HuH-7.5 (cell line): ENCODE measurements at regions not wholly inside any gene's neighbourhood (a gene's known extent, or its start where the extent isn't known, plus 50 kb on each side); places are given as distances from the start of the nearest gene placed in this dataset.

Experiments
- DNase-seq: peaks from one replicate; pipeline ENCODE4 v3.0.0; 2011; ENCODE audit warnings: low spot score

DNA sequence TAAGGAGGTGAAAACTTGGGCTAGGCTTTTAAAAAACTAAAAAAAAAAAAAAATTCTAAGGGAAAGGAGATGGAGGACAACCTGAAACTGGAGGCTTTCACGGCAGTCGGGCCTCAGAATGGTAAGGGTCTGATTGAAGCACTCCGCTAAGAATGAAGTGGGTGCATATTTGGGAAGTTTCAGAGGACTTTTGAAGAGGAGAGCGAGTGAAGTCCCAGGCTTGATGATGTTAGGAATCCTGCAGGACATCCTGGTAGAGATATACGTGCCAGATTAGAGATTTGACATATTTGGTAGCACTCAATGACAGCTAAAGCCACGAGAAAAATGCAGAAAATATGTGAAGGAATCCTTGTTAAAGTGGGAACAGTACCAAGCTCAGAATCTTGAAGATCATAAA is 186.2 kb downstream of the SNAPC1 start:
- no peak for DNase-seq

DNA sequence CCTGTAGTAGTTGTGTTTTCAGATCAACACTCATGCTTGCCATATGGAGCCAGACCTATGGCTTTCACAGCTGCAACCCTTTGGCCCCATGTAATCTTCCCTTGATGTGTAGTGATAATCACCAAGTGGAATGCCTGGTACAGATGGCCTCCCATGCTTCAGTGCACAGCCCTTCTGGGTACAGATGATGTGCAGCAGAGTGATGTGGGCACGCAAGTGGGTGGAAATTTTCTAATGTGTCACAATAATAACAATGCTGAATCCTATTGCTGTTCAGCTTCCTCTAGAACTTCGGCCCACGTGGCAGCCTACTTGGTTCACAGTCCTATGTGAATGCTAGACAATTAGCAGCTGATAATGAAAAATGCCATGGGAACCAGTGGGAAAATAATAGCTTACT is 188.1 kb downstream of the SNAPC1 start:
- no peak for DNase-seq

DNA sequence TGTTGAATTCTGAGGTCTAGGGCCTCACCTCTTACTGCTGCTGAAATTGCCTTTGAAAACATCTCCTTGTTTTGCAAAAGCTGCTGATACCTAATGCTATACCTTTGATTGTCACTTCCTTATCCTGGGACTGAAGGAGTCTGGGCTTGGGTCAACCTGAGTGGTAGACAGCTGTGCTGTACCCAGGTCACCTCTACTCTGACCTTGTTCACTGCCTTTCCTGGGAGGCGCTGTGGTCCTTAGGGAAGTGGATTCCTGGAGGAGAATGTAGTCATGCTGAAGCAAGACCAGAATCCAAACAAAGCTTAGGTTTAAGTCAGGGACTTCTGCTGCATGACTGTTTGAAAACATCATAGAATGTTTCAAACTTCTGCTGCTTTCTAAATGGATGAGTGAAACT is 191.4 kb downstream of the SNAPC1 start:
- DNase-seq = no peak

DNA sequence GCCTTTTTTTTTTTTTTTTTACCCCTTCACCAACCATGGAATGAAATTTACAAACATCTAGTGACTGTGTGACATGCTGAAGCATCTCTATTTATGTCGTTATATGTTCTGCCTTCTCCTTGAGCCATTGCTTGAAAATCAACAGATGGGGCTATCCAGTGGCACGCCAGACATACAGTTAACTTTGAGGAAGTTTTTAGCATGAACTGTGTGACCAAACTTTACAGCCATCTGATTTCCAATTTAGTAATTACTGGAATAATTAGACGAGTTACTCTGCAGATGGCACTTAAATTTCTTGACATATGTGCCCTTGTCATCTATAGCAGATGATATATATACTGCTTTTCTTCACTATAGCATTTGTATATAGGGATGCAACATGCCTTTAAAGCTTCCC is 192.1 kb downstream of the SNAPC1 start:
- DNase-seq = no peak

DNA sequence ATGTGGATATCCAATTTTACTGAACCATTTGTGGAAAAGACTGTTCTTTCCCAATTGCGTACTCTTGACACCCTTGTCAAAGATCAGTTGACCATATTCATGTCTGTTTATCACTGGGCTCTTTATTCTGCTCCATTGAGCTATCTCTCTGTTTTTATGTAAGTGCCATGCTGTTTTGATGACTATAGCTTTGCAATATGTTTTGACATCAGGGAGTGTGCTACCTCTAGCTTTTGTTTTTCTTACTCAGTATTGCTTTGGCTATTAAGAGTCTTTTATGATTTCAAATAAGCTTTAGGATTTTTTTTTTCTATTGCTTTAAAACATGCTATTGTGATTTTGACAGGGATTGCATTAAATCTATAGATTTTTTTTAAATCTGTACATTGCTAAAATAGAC is 194.3 kb downstream of the SNAPC1 start:
- no peak for DNase-seq

DNA sequence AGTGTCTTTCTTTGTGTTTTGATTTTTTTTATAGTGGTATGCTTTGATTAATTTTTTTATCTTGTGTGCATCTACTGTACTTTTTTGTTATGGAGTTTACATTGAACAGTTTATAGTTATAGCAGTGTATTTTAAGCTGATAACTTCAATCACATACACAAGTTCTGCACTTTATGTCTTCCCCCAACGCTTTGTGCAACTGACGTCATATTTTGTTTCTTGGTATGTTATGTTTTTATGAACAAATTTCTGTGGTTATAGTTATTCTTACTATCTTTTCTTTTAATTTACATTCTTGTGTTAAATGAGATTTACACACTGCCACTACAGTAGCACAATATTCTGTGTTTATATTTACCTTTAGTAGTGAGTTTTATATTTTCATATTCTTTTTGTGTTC is 197.1 kb downstream of the SNAPC1 start:
- DNase-seq = no peak

DNA sequence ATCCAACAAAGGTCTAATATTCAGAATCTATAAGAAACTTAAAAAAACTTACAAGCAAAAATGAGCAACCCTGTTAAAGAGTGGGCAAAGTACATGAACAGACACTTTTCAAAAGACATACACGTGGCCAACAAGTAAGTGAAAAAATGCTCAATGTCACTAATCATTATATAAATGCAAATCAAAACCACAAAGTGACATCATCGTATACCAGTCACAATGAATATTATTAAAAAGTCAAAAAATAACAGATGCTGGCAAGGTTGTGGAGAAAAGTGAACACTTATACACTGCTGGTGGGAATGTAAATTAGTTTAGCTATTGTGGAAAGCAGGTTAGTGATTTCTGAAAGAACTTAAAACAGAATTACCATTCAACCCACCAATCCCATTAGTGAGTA is 199.1 kb downstream of the SNAPC1 start:
- no peak for DNase-seq

DNA sequence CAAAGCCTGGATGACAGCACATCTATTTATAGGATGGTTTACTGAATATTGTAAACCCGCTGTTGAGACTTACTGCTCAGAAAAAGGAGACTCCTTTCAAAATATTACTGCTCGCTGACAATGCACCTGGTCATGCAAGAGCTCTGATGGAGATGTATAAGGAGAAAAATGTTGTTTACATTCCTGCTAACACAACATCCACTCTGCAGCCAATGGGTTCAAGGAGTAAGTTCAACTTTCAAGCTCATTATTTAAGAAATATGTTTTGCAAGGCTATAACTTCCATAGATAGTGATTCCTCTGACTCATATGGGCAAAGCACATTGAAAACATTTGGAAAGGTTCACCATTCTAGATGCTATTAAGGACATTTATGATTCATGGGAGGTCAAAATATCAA is 201.7 kb downstream of the SNAPC1 start:
- DNase-seq = no peak

DNA sequence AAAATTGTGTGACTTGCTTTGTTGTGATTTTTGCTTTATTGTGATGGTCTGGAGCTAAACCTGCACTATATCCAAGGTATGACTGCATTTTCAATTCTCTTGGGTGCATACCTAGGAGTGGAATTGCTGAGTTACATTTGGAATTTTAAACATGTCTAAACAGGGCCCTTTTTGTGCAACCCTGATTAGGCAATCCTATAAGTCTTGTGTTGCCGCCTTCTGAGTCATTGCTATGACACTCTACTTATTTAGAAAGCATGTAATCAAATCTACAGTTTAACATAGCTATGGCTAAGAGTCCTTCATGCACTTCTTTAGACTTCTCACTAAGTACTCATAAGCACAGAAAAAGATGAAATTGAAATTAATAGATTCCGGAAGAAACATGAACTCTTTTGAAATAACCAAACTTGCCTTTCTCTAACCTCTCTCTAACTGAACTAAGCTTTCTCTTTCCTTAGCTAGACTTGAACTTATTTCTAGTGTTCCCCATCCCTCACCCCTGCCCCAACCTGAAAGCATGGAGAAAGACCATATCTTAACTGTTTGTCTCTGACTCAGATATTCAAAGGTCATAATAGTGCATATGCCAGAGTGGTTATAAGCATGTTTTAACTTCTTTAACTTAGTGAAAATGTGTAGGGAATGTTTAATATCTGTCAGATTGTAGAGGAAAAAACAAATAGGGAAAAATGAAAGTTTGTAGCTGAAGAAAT is 203.0 kb downstream of the SNAPC1 start:
- no peak for DNase-seq

DNA sequence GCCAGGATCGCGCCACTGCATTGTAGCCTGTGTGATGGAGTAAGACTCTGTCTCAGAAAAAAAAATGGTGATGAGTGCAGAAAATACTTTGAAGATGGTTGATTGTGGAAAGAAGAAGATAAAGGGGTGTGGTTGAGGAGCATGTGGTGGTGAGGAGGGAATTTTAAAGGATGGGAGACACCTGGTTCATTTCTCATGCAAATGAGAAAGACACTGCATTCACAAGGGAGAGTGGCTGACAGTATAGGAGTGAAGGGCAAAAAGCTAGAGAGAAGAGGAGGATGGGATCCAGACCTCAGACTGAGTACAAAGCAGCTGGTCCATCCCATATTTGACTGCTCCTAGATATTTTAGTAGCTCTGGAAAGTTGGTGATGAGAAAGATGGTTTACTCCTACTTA is 206.0 kb downstream of the SNAPC1 start:
- no peak for DNase-seq

DNA sequence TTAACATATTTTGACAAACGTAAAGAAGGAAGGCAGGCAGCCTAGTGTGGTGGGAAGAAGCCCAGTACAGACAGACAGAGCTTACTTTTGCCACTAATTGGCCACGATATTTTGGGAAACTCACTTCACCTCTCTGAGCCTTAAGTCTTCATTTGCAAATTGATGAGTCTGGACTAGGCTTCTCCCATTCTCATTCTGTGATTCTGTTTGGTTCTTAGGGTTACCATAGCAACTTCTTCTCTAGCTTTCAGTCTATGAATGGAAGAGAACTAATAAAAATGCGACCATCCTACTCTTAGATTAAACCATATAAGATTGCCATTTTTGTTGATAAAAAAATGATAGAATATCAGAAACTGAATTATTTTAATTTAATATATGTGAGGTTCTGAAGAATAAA is 210.5 kb downstream of the SNAPC1 start:
- DNase-seq = no peak

DNA sequence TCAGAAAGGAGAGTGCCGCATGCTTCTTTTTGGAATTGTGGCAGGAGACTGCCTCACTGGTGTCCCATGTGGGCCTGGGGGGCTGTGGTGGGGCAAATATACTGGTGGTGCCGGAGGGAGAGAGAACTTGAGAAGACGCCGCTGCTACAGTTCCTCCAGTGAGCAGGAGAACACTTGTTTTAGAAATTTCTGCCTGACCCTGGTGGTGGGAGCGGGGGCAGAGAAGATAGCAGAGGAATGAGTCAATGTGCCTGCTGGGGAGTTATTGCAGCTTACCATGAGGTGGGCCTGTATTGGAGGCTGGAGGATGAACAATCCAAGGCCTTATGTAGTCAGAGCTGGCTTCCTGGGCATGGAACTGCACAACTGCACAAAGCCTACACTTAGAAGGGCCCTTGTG is 211.8 kb downstream of the SNAPC1 start:
- DNase-seq = no peak

DNA sequence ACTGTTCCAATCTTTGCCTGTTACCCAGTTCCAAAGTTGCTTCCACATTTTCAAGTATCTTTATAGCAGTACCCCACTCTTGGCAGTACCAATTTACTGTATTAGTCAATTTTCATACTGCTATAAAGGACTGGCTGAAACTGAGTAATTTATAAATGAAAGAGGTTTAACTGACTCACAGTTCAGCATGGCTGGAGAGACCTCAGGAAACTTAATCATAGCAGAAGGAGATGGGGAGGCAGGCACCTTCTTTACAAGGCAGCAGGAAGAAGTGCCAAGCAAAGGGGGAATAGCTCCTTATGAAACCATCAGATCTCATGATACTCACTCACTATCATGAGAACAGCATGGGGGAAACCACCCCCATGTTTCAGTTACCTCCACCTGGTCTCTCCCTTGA is 215.0 kb downstream of the SNAPC1 start:
- no peak for DNase-seq

DNA sequence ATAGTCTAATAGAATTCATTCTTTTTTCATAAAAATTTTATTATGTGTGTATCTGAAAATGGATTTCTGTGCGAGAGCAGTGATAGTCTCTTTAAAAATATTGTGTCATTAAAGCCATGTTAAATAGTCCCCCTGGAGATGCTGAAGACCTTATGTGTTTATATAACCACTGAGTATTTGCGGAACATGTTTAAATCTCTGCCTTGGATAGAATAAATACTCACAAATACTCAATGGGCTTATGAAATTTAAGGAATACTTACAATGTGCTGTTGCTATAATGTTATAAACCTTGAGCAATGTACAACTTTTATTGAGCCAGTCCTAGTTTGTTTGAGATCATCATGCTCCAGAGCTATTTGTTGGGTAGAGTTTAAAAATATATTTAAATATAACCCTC is 226.0 kb downstream of the SNAPC1 start:
- DNase-seq = no peak

DNA sequence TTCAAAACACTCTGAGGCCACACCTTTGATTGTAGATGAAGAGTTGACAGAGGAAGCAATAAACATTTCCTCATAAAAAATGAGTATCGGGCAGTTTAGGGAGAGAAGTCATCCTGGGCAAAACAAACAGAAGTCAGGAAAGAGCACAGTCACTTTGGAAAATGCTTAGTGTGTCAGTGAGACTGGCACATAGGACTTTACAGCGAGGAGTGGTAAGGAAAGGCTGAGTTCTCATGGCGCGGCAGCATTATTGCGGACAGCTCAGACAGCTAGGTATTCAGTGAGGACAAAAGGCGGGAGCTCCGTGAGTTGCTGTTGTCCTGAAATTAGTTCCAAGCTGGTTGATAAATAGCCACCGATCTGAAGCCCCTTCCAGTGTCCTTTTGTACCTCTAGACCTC is 229.9 kb downstream of the SNAPC1 start:
- no peak for DNase-seq

DNA sequence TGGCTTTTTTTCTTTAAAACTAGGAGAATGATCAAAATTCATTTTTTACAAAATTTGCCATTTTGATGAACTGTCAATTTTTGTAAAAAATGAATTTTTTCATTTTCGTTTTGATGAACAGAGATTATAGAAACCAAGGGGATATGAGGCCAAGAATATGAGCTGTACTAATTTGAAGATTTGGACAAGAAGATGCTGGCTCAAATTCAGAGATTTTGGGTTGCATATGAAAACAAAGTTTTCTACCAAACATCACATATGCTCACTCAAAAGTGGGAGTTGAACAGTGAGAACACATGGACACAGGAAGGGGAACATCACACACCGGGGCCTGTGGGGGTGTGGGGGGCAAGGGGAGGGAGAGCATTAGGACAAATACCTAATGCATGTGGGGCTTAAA is 230.7 kb downstream of the SNAPC1 start:
- no peak for DNase-seq

DNA sequence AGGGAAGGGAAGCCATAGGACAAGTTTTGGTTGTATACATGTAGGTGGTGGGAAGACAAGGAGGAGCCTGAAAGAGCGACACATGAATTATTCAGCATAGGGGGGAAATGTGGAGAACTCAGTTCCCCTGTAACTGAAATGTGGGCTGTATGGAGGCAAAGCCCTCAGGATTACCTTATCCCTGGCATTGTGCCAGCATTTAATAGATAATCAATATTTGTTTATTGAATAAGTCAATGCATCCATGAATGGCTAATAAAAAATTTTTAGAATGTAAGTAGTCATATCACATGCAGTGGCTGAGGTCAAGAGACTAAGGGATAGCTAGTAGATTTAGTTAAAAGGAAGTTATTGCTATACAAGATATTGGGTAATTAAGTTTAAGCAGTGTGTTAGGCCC is 232.4 kb downstream of the SNAPC1 start:
- no peak for DNase-seq

DNA sequence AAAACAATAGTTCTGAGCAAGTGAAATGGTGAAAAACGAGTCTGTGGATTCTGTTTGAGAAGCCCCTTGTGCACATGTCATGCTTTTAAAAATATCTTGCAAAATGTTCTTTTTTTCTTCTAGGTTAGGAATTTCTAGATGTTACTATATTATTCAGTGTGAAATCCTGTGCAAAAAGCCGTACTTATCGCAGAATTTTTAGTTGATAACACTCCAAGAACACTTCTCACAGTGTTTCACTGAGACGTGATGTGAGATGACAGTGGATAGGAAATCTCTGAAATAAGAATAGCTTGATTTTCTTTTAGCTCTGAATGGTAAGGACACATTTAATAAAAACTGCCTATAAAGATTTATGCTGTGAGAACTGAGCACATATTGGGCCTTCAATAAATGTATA is 234.5 kb downstream of the SNAPC1 start:
- DNase-seq = no peak

DNA sequence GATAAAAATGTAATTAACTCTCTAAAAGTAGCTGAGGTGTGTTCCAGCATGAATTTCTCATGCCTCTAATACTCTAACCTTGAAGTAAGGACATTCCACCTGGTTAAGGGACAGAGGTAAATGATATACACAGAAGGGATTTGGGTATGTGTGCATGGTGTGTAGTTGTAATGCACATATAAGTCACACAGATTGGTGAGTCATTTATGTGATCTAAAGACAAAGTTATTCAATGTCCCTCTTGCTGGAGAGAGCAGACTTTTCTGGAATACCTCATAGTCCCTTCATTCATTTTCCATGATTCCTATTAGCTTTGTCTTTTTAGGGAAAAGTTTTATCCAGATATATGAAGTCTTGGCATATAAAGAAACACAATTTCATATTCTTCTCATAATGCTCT is 234.9 kb downstream of the SNAPC1 start:
- no peak for DNase-seq

DNA sequence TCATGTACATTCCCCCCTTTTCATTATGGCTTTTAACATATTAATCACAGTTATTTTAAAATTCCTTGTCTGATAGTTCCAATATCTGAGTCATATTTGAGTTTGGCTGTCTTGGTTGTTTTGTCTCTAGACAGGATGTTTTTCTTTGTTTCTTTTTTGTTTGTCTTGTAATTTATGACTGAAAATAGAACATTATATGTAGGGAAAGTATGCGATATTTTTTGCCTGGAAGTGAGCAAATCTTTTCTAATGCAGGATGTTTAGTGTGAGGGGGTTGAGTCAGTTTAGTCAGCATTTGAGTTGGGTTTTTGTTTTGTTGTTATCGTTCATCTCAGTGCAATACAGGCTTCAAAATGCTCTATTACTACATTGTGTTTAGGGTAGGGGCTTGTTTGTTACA is 239.7 kb downstream of the SNAPC1 start:
- DNase-seq = no peak

DNA sequence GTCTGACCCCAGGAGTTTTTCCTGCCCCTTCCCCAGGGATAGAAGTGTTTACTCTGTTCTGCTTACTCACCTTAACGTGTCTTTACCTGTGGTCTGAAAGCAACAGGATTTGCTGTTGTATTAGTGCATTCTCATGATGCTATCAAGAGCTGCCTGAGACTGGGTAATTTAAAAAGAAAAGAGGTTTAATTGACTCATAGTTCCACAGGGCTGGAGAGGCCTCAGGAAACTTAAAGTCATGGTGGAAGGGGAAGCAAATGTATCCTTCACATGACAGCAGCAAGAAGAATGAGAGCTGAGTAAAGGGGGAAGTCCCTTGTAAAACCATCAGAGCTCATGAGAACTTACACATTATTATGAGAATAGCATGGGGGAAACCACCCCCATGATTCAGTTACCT is 240.4 kb downstream of the SNAPC1 start:
- DNase-seq = no peak

DNA sequence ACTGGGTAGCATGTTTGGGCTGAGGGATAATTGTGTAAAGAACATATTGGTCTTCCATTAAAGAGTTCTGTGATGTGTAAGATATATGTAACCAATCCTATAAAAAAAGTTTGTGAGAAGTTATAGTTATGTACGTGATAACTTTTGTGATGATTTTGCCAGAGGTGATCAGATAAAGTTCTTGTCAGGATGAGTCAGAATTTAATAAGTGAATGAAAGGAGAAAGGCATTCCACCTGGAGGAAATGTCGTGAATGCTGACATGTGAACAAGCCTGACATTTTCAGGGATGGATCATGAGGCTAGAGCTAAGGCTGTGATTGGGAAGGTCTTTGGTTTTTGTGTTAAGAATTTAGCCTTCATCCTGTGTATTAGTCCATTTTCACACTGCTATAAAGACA is 241.5 kb downstream of the SNAPC1 start:
- DNase-seq = no peak

DNA sequence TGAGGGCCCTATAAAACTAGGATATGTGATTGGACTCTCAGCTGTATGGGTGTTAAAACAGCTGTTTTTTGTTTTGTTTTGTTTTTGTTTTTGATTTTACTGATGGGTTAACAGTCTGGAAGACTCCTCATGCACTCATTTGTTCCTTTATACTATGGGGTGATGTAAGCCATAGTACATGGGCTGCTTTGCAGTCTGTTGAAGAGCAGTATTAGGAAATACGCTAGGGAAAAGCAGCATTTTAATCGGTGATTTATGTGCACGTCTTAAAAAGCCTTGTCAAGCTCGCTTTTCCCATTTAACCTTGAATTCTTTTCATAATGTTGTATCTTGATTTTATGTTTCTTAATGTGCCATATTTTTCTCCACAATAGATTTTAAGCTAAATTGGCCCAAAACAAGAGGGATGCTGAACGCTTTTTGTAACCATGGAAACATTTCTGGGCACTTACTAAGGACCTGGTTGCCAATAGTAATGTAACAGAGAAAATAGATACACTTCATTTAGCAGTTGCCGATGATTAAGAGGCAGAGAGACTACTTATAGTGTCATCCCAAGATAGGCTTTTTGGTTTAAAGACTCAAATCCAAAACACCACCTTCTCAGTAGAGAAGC is 244.0 kb downstream of the SNAPC1 start:
- no peak for DNase-seq

DNA sequence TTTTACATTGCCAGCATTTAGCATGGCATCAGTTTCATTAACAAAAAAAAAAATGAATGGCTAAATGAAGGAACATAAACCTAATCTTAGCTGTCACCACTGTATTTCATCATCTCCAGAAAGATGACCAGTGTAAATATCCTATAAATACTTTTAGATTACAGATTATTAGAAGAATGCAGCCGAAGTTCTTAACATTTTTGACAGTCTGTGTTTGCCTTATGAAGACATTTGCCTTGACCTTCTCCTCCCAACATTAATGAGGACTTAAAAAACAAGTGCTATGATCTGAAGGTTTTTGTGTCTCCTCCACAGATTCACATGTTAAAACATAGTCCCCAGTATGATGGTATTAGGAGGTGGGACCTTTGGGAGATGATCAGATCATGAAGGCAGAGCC is 253.0 kb downstream of the SNAPC1 start:
- no peak for DNase-seq
